Left lung (tissue), 4 donors: ENCODE measurements at regions not wholly inside any gene's neighbourhood (a gene's known extent, or its start where the extent isn't known, plus 50 kb on each side); places are given as distances from the start of the nearest gene placed in this dataset.
"Not testable (repeated sequence)": the region's sequence is repeated elsewhere in the genome, so short reads cannot be mapped to it uniquely, and the experiment has no call there.

Source experiments
- ATAC-seq: fragments of 200-7000 bp; cut with Tn5 transposase; one replicate; pipeline ENCODE4 v1.9.1; 2020; ENCODE audit warnings: moderate library complexity
- DNase-seq, 4 donors: peaks; one replicate each; pipeline ENCODE4 v3.0.0-alpha.2; 2013 to 2020
- H3K27ac ChIP-seq, 2 donors: fragments of 200-600 bp; sonication (generic) in 1 of 2; one replicate each; pipeline versions ENCODE4 v1.5.0 to v1.8.0; 2020 to 2021
- H3K27me3 ChIP-seq, 2 donors: fragments of 200-600 bp; sonication (generic) in 1 of 2; one replicate each; pipeline versions ENCODE4 v1.5.0 to v1.8.0; 2020 to 2021
- H3K36me3 ChIP-seq, 2 donors: fragments of 200-600 bp; sonication (generic) in 1 of 2; one replicate each; pipeline versions ENCODE4 v1.5.0 to v1.8.0; 2020 to 2021
- H3K4me1 ChIP-seq, 2 donors: fragments of 200-600 bp; one replicate each; pipeline ENCODE4 v1.8.0; 2021
- H3K4me3 ChIP-seq, 2 donors: fragments of 200-600 bp; sonication (generic) in 1 of 2; one replicate each; pipeline versions ENCODE4 v1.5.0 to v1.8.0; 2020 to 2021; ENCODE audit warnings: mild to moderate bottlenecking in 1 of 2
- H3K9me3 ChIP-seq, 2 donors: fragments of 200-600 bp; sonication (generic) in 1 of 2; one replicate each; pipeline versions ENCODE4 v1.5.0 to v1.8.0; 2020 to 2021
- intact Hi-C, 2 donors: fragments of 100-400 bp; cut with DNase I; formaldehyde crosslinking; loops; one replicate each; pipeline versions ENCODE4 v1.11.2 to v1.14.2; 2022
- donor health status: DM: no; HTN: yes; CAD: no.
- donor health status: DM: no; HTN: no; CAD: no.

GRCh38 chr21:13986996-13987958 is 223.5 kb downstream of the LIPI start:
- intact Hi-C loops, H3K36me3 ChIP-seq, H3K4me1 ChIP-seq, H3K27me3 ChIP-seq, H3K9me3 ChIP-seq, H3K27ac ChIP-seq, DNase-seq, H3K4me3 ChIP-seq: not testable (repeated sequence)
- peak; percentile 47 for ATAC-seq

- H3K4me3 ChIP-seq, H3K4me1 ChIP-seq, H3K27ac ChIP-seq, H3K9me3 ChIP-seq, H3K36me3 ChIP-seq, intact Hi-C loops, DNase-seq, H3K27me3 ChIP-seq, ATAC-seq: not testable (repeated sequence)
Measured at GRCh38 chr21:13985865-13986863, 224.6 kb downstream of the LIPI start.

DNA sequence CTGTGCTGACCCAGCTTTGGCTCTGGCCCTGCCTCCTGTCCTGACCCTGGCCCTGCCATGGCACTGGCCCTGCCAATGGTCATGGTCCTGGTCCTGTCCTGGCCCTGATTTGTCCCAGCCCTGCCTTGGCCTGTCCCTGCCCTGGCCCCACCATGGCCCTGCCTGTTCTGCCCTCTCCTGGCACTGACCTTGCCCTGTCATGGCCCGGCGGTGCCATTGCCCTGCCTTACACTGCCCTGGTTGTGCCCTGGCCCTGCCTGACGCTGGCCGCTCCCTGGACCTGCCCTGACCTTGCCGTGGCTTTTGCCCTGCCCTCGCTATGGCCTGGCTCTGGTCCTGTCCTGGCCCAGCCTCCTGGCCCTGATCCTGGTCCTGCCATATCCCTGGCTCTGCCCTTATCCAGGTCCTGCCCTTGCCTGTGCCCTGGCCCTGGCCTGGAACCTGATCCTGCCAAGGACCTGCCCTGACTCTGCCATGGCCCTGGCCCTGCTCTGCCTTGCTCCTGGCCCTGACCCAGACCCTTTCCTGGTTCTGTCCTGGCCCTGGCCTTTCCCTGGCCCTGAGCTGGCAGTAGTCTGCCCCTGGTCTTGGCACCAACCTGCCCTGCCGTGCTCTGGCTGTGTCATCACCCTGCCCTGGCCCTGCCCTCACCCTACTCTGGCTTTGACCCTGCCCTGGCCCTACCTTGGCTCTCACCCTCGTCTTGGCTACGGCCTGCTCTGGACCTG is 225.5 kb downstream of the LIPI start:
- H3K36me3 ChIP-seq, H3K9me3 ChIP-seq, intact Hi-C loops, H3K4me3 ChIP-seq, H3K27me3 ChIP-seq, H3K27ac ChIP-seq, H3K4me1 ChIP-seq, ATAC-seq: not testable (repeated sequence)
- peak in 1 of 4 donors; percentile 61 for DNase-seq

GRCh38 chr21:13984728-13985127 is 226.0 kb downstream of the LIPI start:
- DNase-seq, H3K4me3 ChIP-seq, H3K27ac ChIP-seq, H3K27me3 ChIP-seq, H3K36me3 ChIP-seq, ATAC-seq, intact Hi-C loops, H3K4me1 ChIP-seq, H3K9me3 ChIP-seq: not testable (repeated sequence)

GRCh38 chr21:13981176-13982087 is 229.3 kb downstream of the LIPI start:
- H3K4me1 ChIP-seq, H3K4me3 ChIP-seq, H3K27ac ChIP-seq, ATAC-seq, intact Hi-C loops, H3K9me3 ChIP-seq, H3K36me3 ChIP-seq: not testable (repeated sequence)
- peak in 1 of 4 donors; percentile 63 for DNase-seq
- peaks cover 0 to 14% of the 10 kb centered on the region in 2 donors for H3K27me3 ChIP-seq

- peak in 3 of 4 donors; percentile 70 to 86 (median 78) for DNase-seq
- peak overlapping the region; percentile 15 to 41 for H3K4me3 ChIP-seq
- H3K4me1 ChIP-seq, intact Hi-C loops, H3K36me3 ChIP-seq, H3K27ac ChIP-seq, H3K9me3 ChIP-seq: not testable (repeated sequence)
- ATAC-seq: peak; percentile 99
- peaks cover 0 to 14% of the 10 kb centered on the region in 2 donors for H3K27me3 ChIP-seq
Measured at GRCh38 chr21:13980115-13980662, 230.6 kb downstream of the LIPI start.

DNA sequence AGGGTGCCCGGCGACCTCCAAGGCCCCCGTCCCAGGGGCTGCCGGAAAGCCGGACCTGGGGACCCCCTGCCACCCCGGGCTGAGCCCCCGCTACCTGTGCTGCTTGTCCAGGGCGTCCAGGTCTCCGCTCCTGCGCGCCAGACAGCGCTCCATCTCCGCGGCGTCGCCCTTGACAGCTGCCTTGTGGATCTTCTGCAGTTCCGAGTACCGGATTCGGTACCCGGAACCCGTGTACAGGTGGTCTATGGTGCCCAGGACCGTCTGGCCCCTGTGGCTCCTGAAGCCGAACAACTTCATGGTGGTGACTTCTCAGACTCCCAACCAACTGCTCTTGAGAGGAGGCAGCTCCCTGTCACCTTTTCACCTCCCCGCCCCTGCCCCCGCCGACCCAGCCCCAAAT is 231.1 kb downstream of the LIPI start:
- H3K36me3 ChIP-seq, H3K27ac ChIP-seq, H3K4me1 ChIP-seq, H3K9me3 ChIP-seq, intact Hi-C loops: not testable (repeated sequence)
- DNase-seq (peak in 1 of 4 donors; percentile 81), ATAC-seq (peak; percentile 27)
- Histone ChIP-seq H3K4me3 (peak overlapping the region; percentile 15 to 41), H3K27me3 (peaks cover 0 to 14% of the 10 kb centered on the region in 2 donors)

DNA sequence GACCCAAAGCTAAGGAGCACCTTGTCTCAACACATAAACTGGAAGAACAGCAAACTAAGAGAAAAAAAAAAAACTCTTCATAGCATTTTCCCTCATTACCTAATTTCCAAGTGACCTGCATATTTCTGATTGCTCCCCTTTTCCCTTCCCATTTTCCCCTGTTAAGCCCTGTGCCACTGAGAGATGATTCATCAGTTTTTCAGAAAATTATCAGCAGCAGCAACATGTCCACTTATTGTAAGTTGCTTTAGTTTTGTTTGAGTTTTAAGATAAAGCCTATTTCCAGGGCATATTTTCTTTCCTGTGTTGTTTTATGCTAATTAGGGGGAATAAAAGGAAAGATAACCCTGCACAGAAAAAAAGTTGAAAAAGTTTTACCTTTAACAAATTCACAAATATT is 236.2 kb downstream of the LIPI start:
- H3K27ac ChIP-seq, H3K27me3 ChIP-seq, H3K9me3 ChIP-seq, H3K4me1 ChIP-seq, DNase-seq, H3K4me3 ChIP-seq, intact Hi-C loops, ATAC-seq, H3K36me3 ChIP-seq: not testable (repeated sequence)

DNA sequence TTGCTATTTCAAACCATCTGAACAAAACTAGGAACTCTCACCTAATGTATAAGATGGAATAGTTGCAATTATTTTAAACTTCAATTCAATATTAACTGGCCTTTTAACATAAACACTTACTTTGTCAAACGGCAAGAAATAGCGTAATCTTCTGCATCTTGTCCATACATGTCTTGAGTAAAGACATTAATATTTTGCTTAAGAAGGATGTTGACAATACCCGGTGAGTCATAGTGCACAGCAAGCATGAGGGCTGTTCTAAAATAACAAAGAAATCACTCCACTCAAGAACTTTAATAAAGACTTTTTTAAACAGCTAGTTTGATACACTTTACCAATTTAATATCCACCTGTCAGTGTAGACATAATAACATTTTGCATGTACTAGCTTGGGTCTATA is 240.9 kb downstream of the LIPI start:
- H3K36me3 ChIP-seq, H3K27me3 ChIP-seq, H3K4me3 ChIP-seq, H3K4me1 ChIP-seq, H3K9me3 ChIP-seq, H3K27ac ChIP-seq, intact Hi-C loops, DNase-seq, ATAC-seq: not testable (repeated sequence)

GRCh38 chr21:13969002-13969401 is 241.8 kb downstream of the LIPI start:
- intact Hi-C loops: not testable (repeated sequence)

GRCh38 chr21:13963259-13963658 is 247.5 kb downstream of the LIPI start:
- H3K9me3 ChIP-seq, H3K4me1 ChIP-seq, H3K27me3 ChIP-seq, H3K4me3 ChIP-seq, intact Hi-C loops, H3K27ac ChIP-seq, ATAC-seq, H3K36me3 ChIP-seq, DNase-seq: not testable (repeated sequence)

More at GRCh38 chr21:13969002-13969401, 241.8 kb downstream of the LIPI start:
- not testable (repeated sequence) for H3K9me3 ChIP-seq, ATAC-seq, H3K36me3 ChIP-seq, H3K27ac ChIP-seq, H3K4me1 ChIP-seq, H3K4me3 ChIP-seq, DNase-seq, H3K27me3 ChIP-seq
